CD14-positive monocyte (primary cell): ENCODE measurements at regions not wholly inside any gene's neighbourhood (a gene's known extent, or its start where the extent isn't known, plus 50 kb on each side); places are given as distances from the start of the nearest gene placed in this dataset.

Experiments used
- DNase-seq, 3 donors: peaks; one replicate each; pipeline ENCODE4 v3.0.0-alpha.2; 2011 to 2022
- H2AFZ ChIP-seq: 2 replicates; pipeline ENCODE4 v1.6.0; 2012; ENCODE audit warnings: mild to moderate bottlenecking, low read depth, low read length, inconsistent platforms; ENCODE audit not compliant: insufficient read depth, poor library complexity, severe bottlenecking
- H3K27ac ChIP-seq, 2 donors: 1 replicate in 1 of 2; 2 replicates in 1 of 2; pipeline ENCODE4 v1.5.1; 2012 to 2013; ENCODE audit warnings: low read length in 2 of 2, control low read depth in 1 of 2, inconsistent platforms in 1 of 2, low read depth in 1 of 2, mild to moderate bottlenecking in 1 of 2
- H3K27me3 ChIP-seq, 2 donors: one replicate each; pipeline versions ENCODE4 v1.6.0 to v1.6.1; 2011 to 2013; ENCODE audit warnings: low read length in 2 of 2; ENCODE audit not compliant: control insufficient read depth in 2 of 2, insufficient read depth in 2 of 2
- H3K36me3 ChIP-seq, 2 donors: replicated peaks in 1 of 2; 1 replicate in 1 of 2; 2 replicates in 1 of 2; pipeline versions ENCODE4 v1.5.1 to v1.6.1; 2012 to 2013; ENCODE audit warnings: low read length in 2 of 2, control low read depth in 1 of 2, inconsistent platforms in 1 of 2, mild to moderate bottlenecking in 1 of 2; ENCODE audit not compliant: insufficient read depth in 2 of 2, control insufficient read depth in 1 of 2
- H3K4me1 ChIP-seq, 2 donors: 1 replicate in 1 of 2; 2 replicates in 1 of 2; pipeline versions ENCODE4 v1.5.1 to v1.6.1; 2012 to 2013; ENCODE audit warnings: low read length in 2 of 2, control low read depth in 1 of 2, inconsistent platforms in 1 of 2, mild to moderate bottlenecking in 1 of 2, moderate library complexity in 1 of 2; ENCODE audit not compliant: insufficient read depth in 2 of 2, control insufficient read depth in 1 of 2
- H3K4me2 ChIP-seq: replicated peaks from 2 replicates; pipeline ENCODE3; 2012; ENCODE audit warnings: low read length, moderate library complexity, mild to moderate bottlenecking; ENCODE audit not compliant: poor library complexity, severe bottlenecking; ENCODE audit errors: extremely low read depth
- H3K4me3 ChIP-seq, 3 experiments: fragments of 200-600 bp in 1 of 3; sonication (generic) in 1 of 3; replicated peaks in 1 of 3; 1 replicate in 2 of 3; 2 replicates in 1 of 3; pipeline ENCODE4 v1.5.1; 2011 to 2013; ENCODE audit warnings: low read length in 3 of 3, mild to moderate bottlenecking in 3 of 3, control low read depth in 2 of 3, low read depth in 2 of 3, inconsistent platforms in 1 of 3, moderate library complexity in 1 of 3
- H3K79me2 ChIP-seq: 2 replicates; pipeline ENCODE4 v1.6.0; 2012; ENCODE audit warnings: mild to moderate bottlenecking, control low read depth, inconsistent platforms, low read length, moderate library complexity; ENCODE audit not compliant: insufficient read depth
- H3K9ac ChIP-seq: 2 replicates; pipeline ENCODE4 v1.6.0; 2017; ENCODE audit warnings: low read length, mild to moderate bottlenecking; ENCODE audit not compliant: insufficient read depth, poor library complexity, severe bottlenecking
- H3K9me3 ChIP-seq, 2 donors: replicated peaks in 1 of 2; 1 replicate in 1 of 2; 2 replicates in 1 of 2; pipeline versions ENCODE4 v1.5.1 to v1.6.1; 2012 to 2013; ENCODE audit warnings: low read length in 2 of 2, control low read depth in 1 of 2; ENCODE audit not compliant: control insufficient read depth in 1 of 2, insufficient read depth in 1 of 2
- H4K20me1 ChIP-seq: 2 replicates; pipeline ENCODE4 v1.6.0; 2012; ENCODE audit warnings: mild to moderate bottlenecking, low read length, control low read depth, moderate library complexity; ENCODE audit not compliant: insufficient read depth
- H3K27ac Mint-ChIP-seq, 7 donors: one replicate each; pipeline ENCODE4 v1.8.0; 2020; ENCODE audit warnings: mild to moderate bottlenecking in 7 of 7, mixed read lengths in 7 of 7, moderate library complexity in 6 of 7, inconsistent platforms in 2 of 7
- H3K27me3 Mint-ChIP-seq, 3 donors: one replicate each; pipeline ENCODE4 v1.8.0; 2021 to 2022; ENCODE audit warnings: low read depth in 3 of 3, mild to moderate bottlenecking in 3 of 3, mixed read lengths in 3 of 3, moderate library complexity in 3 of 3, inconsistent platforms in 1 of 3
- H3K36me3 Mint-ChIP-seq, 2 donors: one replicate each; pipeline ENCODE4 v1.8.0; 2020; ENCODE audit warnings: mixed read lengths in 2 of 2, inconsistent platforms in 1 of 2, mild to moderate bottlenecking in 1 of 2
- H3K4me1 Mint-ChIP-seq: one replicate; pipeline ENCODE4 v1.8.0; 2020; ENCODE audit warnings: mild to moderate bottlenecking, mixed read lengths
- H3K4me3 Mint-ChIP-seq, 2 donors: one replicate each; pipeline ENCODE4 v1.8.0; 2020; ENCODE audit warnings: mild to moderate bottlenecking in 2 of 2, mixed read lengths in 2 of 2, moderate library complexity in 1 of 2
- H3K9me3 Mint-ChIP-seq, 7 donors: one replicate each; pipeline ENCODE4 v1.8.0; 2020 to 2022; ENCODE audit warnings: mixed read lengths in 7 of 7, mild to moderate bottlenecking in 6 of 7, moderate library complexity in 6 of 7, inconsistent platforms in 2 of 7
- WGBS: methylation state at CpG from one replicate; pipeline ENCODE4 v1.1.5; 2013; ENCODE audit warnings: missing lambda C conversion rate; ENCODE audit not compliant: insufficient coverage; 5-methylcytosine and 5-hydroxymethylcytosine counted together
- intact Hi-C, 2 donors: fragments of 100-400 bp; cut with micrococcal nuclease; formaldehyde crosslinking; loops; one replicate each; pipeline versions ENCODE4 v1.15.0 to v1.15.1; 2023
- TF ChIP-seq, protein P1 (sequence below): fragments of 200-600 bp; IDR thresholded peaks from one replicate; pipeline ENCODE4 v1.8.0; 2022; ENCODE audit warnings: antibody characterized with exemption, mild to moderate bottlenecking

DNA sequence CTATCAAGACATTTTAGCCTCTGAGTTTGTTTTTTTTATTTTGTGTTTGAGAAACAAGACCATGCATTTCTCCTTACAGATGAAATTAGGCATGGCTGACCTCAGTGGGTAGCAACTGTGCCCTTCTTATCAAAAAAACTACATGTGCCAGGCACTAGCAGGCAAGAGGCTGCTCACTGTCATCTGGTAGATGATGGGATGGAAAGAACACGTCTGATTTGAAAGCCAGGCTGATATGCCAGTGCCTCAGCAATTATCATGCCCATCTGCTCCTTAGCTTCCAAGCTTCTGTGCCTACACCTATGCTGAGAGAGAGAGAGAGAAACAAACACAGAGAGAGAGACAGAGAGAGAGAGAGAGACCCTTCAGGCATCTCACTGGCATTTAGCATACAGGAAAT, 149.9 kb downstream of the C6orf118 start:
- WGBS = no CpG with 5 or more reads among the region's 1 CpG

DNA sequence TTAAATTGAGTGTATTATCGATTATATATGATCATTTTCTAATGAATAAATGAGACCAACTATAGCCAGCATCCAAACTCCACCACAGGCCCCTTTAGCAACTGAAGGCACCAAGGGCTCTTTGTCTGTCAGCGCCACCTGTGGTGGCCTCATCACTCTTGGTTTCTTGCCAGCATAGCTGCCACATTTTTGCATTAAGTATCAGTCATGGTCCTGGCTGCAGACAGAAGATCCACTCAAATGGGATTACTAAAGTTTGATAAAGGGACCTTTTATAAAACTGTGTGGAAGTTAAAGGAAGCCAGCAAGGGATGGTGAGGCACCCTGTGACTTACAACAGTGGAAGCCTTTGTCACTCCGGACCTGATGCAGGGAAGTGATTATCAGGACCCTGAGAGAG, 162.9 kb downstream of the C6orf118 start:
- no peaks in the 10 kb centered on the region for H3K27me3 Mint-ChIP-seq
- Histone ChIP-seq H3K4me2 (no peak overlapping the region), H3K27ac (no peak overlapping the region), H2AFZ (no peak overlapping the region), H3K9me3 (peaks cover 23 to 24% of the 10 kb centered on the region in 2 donors), H3K4me1 (no peaks in the 10 kb centered on the region), H4K20me1 (no peaks in the 10 kb centered on the region), H3K36me3 (no peaks in the 10 kb centered on the region), H3K79me2 (no peaks in the 10 kb centered on the region), H3K9ac (no peak overlapping the region), H3K4me3 (no peak overlapping the region), H3K27me3 (no peaks in the 10 kb centered on the region)
- intact Hi-C loops = no loop called here
- H3K36me3 Mint-ChIP-seq = no peaks in the 10 kb centered on the region
- H3K4me1 Mint-ChIP-seq = no peaks in the 10 kb centered on the region
- no peak overlapping the region for H3K4me3 Mint-ChIP-seq
- 71% methylated on average over 1 of the region's 3 CpGs for WGBS
- H3K9me3 Mint-ChIP-seq = peaks cover 0 to 25% (median 9%) of the 10 kb centered on the region in 7 donors
- DNase-seq = no peak
- H3K27ac Mint-ChIP-seq = no peak overlapping the region
- TF ChIP-seq, protein P1, sequence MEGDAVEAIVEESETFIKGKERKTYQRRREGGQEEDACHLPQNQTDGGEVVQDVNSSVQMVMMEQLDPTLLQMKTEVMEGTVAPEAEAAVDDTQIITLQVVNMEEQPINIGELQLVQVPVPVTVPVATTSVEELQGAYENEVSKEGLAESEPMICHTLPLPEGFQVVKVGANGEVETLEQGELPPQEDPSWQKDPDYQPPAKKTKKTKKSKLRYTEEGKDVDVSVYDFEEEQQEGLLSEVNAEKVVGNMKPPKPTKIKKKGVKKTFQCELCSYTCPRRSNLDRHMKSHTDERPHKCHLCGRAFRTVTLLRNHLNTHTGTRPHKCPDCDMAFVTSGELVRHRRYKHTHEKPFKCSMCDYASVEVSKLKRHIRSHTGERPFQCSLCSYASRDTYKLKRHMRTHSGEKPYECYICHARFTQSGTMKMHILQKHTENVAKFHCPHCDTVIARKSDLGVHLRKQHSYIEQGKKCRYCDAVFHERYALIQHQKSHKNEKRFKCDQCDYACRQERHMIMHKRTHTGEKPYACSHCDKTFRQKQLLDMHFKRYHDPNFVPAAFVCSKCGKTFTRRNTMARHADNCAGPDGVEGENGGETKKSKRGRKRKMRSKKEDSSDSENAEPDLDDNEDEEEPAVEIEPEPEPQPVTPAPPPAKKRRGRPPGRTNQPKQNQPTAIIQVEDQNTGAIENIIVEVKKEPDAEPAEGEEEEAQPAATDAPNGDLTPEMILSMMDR = no peak

More for the DNA sequence above, 149.9 kb downstream of the C6orf118 start:
- TF ChIP-seq, protein P1 = no peak
- Histone ChIP-seq H3K9ac (no peak overlapping the region), H2AFZ (no peak overlapping the region), H3K27me3 (no peaks in the 10 kb centered on the region), H4K20me1 (no peaks in the 10 kb centered on the region), H3K27ac (no peak overlapping the region), H3K79me2 (no peaks in the 10 kb centered on the region), H3K36me3 (no peaks in the 10 kb centered on the region), H3K9me3 (peaks cover 14 to 30% of the 10 kb centered on the region in 2 donors), H3K4me2 (no peak overlapping the region), H3K4me1 (no peaks in the 10 kb centered on the region), H3K4me3 (no peak overlapping the region)
- H3K4me1 Mint-ChIP-seq = no peaks in the 10 kb centered on the region
- peaks cover 5 to 28% (median 8%) of the 10 kb centered on the region in 7 donors for H3K9me3 Mint-ChIP-seq
- no peak overlapping the region for H3K4me3 Mint-ChIP-seq
- no peaks in the 10 kb centered on the region for H3K27me3 Mint-ChIP-seq
- no peaks in the 10 kb centered on the region for H3K36me3 Mint-ChIP-seq
- intact Hi-C loops = no loop called here
- no peak overlapping the region for H3K27ac Mint-ChIP-seq
- no peak for DNase-seq
